ENCODE measurements at regions not wholly inside any gene's neighbourhood (a gene's known extent, or its start where the extent isn't known, plus 50 kb on each side); places are given as distances from the start of the nearest gene placed in this dataset.

DNA sequence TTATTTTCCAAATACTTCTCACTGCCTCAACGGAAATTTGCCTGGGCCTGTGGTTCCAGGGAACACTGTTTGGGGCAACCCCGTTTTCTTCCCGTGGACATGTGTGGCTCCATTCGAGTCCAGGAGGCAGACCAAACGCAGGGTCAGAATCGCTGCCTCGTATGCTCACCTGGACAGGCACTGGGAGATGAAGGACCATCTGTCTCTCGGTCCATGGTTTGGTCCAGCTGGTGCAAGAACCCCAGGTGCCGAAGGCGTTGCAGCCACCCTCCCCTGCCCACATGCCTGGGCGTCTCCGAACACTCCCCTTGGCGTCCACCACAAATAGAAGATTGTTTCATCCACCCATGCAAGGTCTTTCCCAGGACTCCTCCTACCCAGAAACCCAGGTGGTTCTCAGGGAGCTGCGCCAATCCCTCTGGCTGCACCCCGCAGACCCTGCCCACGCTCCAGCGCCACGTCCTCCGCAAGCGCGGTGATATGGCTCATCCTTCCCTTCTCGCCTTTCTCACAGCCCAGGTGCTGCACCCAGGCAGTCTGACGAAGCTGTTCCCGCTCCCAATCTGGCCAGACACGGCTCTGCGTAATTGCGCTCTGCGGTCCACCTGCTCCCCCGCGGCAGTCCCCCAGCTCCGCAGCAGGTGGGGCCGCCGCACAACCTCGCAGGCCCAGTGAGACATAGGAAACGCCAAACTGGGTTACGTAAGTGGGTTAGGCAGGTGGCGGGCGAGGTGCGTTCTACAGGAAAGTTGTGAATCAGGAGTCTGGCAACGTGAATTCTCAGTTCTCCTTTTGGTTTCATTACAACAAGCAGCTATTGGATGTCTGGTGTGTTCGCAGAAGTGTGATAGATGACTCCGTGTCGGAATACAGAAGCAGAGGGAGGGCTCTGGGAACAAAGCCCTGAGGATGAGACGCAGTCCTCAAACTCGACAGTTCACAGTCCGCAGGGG is 146.2 kb upstream of the ECI2 start:
- H3K27ac Mint-ChIP-seq, result no peak overlapping the region
- no peaks in the 10 kb centered on the region for H3K9me3 ChIP-seq (ENCODE audit: control insufficient read depth, low read length)
- no peaks in the 10 kb centered on the region for H3K36me3 Mint-ChIP-seq (ENCODE audit: low read depth)
- peak; percentile 78 for DNase-seq
- peaks cover 6% of the 10 kb centered on the region for H3K4me1 Mint-ChIP-seq
- peaks cover 26% of the 10 kb centered on the region for H3K27me3 ChIP-seq (ENCODE audit: control insufficient read depth, insufficient read depth, low read length, poor library complexity, severe bottlenecking)
- WGBS, 2 experiments (ENCODE audit: insufficient coverage in 1 of 2, insufficient read length in 1 of 2), result 78% methylated on average over 27 to 45 of the region's 46 CpGs
- H3K4me1 ChIP-seq (ENCODE audit: control insufficient read depth, insufficient read depth, low read length), result no peaks in the 10 kb centered on the region
- peak overlapping the region; percentile 8 for H3K27ac ChIP-seq (ENCODE audit: low read depth, low read length)
- no peak overlapping the region for H3K4me3 ChIP-seq (ENCODE audit: low read length)
- H3K9ac ChIP-seq (ENCODE audit: extremely low read depth, low read length, poor library complexity, severe bottlenecking), result no peak overlapping the region
- TF ChIP-seq, protein P1, sequence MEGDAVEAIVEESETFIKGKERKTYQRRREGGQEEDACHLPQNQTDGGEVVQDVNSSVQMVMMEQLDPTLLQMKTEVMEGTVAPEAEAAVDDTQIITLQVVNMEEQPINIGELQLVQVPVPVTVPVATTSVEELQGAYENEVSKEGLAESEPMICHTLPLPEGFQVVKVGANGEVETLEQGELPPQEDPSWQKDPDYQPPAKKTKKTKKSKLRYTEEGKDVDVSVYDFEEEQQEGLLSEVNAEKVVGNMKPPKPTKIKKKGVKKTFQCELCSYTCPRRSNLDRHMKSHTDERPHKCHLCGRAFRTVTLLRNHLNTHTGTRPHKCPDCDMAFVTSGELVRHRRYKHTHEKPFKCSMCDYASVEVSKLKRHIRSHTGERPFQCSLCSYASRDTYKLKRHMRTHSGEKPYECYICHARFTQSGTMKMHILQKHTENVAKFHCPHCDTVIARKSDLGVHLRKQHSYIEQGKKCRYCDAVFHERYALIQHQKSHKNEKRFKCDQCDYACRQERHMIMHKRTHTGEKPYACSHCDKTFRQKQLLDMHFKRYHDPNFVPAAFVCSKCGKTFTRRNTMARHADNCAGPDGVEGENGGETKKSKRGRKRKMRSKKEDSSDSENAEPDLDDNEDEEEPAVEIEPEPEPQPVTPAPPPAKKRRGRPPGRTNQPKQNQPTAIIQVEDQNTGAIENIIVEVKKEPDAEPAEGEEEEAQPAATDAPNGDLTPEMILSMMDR (conservative IDR thresholded peaks at IDR 0.05), result peak; percentile 60
- H3K9me3 Mint-ChIP-seq, result no peaks in the 10 kb centered on the region
- no peaks in the 10 kb centered on the region for H3K36me3 ChIP-seq (ENCODE audit: control insufficient read depth, insufficient read depth, low read length)
- peaks cover 84% of the 10 kb centered on the region for H3K27me3 Mint-ChIP-seq (ENCODE audit: insufficient read depth)
- H3K4me3 Mint-ChIP-seq, result peak overlapping the region; percentile 49

DNA sequence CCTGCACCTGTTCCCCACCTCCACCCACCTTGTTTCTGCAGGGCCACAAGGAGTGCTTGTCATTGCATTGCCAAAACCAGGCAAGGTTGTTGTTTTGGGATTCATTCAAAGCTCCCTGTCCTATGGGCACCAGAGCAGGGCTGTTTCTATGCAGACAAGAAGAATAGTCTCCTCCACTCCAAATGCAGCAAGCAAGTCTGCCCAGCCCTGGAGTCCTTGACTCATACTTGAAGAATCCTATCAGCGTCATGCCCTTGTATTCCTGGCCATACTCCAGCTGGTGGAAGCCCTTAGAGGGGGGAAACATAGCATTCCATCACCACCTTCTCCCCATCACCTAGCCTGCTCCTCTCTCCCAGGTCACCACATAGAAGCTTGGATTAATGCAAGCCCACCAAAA is 145.3 kb upstream of the ECI2 start:
- Histone ChIP-seq H3K9ac (ENCODE audit: extremely low read depth, low read length, poor library complexity, severe bottlenecking) (no peak overlapping the region), H3K4me1 (ENCODE audit: control insufficient read depth, insufficient read depth, low read length) (no peaks in the 10 kb centered on the region), H3K4me3 (ENCODE audit: low read length) (no peak overlapping the region), H3K36me3 (ENCODE audit: control insufficient read depth, insufficient read depth, low read length) (no peaks in the 10 kb centered on the region), H3K27me3 (ENCODE audit: control insufficient read depth, insufficient read depth, low read length, poor library complexity, severe bottlenecking) (peaks cover 18% of the 10 kb centered on the region), H3K9me3 (ENCODE audit: control insufficient read depth, low read length) (no peaks in the 10 kb centered on the region), H3K27ac (ENCODE audit: low read depth, low read length) (no peak overlapping the region)
- no peaks in the 10 kb centered on the region for H3K9me3 Mint-ChIP-seq
- H3K27ac Mint-ChIP-seq, result no peak overlapping the region
- no peaks in the 10 kb centered on the region for H3K36me3 Mint-ChIP-seq (ENCODE audit: low read depth)
- H3K4me1 Mint-ChIP-seq, result peaks cover 6% of the 10 kb centered on the region
- DNase-seq, result peak; percentile 26
- H3K4me3 Mint-ChIP-seq, result no peak overlapping the region
- 78% methylated on average over 1 of the region's 1 CpG; no CpG with 5 or more reads in 1 of the 2 experiments for WGBS, 2 experiments (ENCODE audit: insufficient coverage in 1 of 2, insufficient read length in 1 of 2)
- TF ChIP-seq, protein P1 (conservative IDR thresholded peaks at IDR 0.05), result no peak
- peaks cover 75% of the 10 kb centered on the region for H3K27me3 Mint-ChIP-seq (ENCODE audit: insufficient read depth)

DNA sequence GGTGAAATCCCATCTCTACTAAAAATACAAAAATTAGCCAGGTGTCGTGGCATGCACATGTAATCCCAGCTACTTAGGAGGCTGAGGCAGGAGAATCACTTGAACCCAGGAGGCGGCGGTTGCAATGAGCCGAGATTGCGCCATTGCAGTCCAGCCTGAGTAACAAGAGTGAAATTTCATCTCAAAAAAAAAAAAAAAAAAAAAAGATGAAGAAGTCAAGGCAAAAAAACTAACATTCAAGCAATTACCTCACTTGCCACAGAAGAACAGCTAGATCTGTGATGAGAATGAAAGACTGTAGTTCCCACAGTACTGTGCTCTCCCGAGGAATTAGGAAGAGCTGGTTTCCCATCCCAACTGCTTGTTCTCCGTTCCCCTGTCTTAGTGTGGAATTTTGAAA is 144.7 kb upstream of the ECI2 start:
- WGBS, 2 experiments (ENCODE audit: insufficient coverage in 1 of 2, insufficient read length in 1 of 2), result 93 to 98% methylated on average over 5 to 7 of the region's 7 CpGs
- TF ChIP-seq, protein P1 (conservative IDR thresholded peaks at IDR 0.05), result no peak
- Mint-ChIP-seq H3K4me3 (no peak overlapping the region), H3K9me3 (no peaks in the 10 kb centered on the region), H3K27me3 (ENCODE audit: insufficient read depth) (peaks cover 69% of the 10 kb centered on the region), H3K36me3 (ENCODE audit: low read depth) (no peaks in the 10 kb centered on the region), H3K4me1 (peaks cover 6% of the 10 kb centered on the region), H3K27ac (no peak overlapping the region)
- H3K4me1 ChIP-seq (ENCODE audit: control insufficient read depth, insufficient read depth, low read length), result no peaks in the 10 kb centered on the region
- H3K27me3 ChIP-seq (ENCODE audit: control insufficient read depth, insufficient read depth, low read length, poor library complexity, severe bottlenecking), result peaks cover 18% of the 10 kb centered on the region
- H3K9ac ChIP-seq (ENCODE audit: extremely low read depth, low read length, poor library complexity, severe bottlenecking), result no peak overlapping the region
- H3K36me3 ChIP-seq (ENCODE audit: control insufficient read depth, insufficient read depth, low read length), result no peaks in the 10 kb centered on the region
- DNase-seq, result no peak
- no peaks in the 10 kb centered on the region for H3K9me3 ChIP-seq (ENCODE audit: control insufficient read depth, low read length)
- no peak overlapping the region for H3K27ac ChIP-seq (ENCODE audit: low read depth, low read length)
- no peak overlapping the region for H3K4me3 ChIP-seq (ENCODE audit: low read length)

Data from endodermal cell (in vitro differentiated cells).